IMR-90 (cell line): ENCODE measurements at regions not wholly inside any gene's neighbourhood (a gene's known extent, or its start where the extent isn't known, plus 50 kb on each side); places are given as distances from the start of the nearest gene placed in this dataset.

Experiments used
- BHLHE40 ChIP-seq: fragments of 150-350 bp; IDR thresholded peaks from 2 replicates; pipeline ENCODE4 v1.6.1; 2016; ENCODE audit warnings: mild to moderate bottlenecking, low read depth, low read length
- CEBPB ChIP-seq: IDR thresholded peaks from 2 replicates; pipeline ENCODE4 v1.6.1; 2012; ENCODE audit warnings: low read depth, low read length, improper control_type of control experiment
- CTCF ChIP-seq: conservative IDR thresholded peaks from 2 replicates; pipeline ENCODE4 v1.5.1; 2012; ENCODE audit warnings: mild to moderate bottlenecking, low read depth, low read length, improper control_type of control experiment
- FOS ChIP-seq: fragments of 150-350 bp; IDR thresholded peaks from 2 replicates; pipeline ENCODE4 v1.6.1; 2016; ENCODE audit warnings: low read depth, low read length
- MAFK ChIP-seq: IDR thresholded peaks from 2 replicates; pipeline ENCODE4 v1.6.1; 2012; ENCODE audit warnings: low read depth, low read length, improper control_type of control experiment
- MAZ ChIP-seq: IDR thresholded peaks from 2 replicates; pipeline ENCODE4 v1.6.1; 2012; ENCODE audit warnings: low read depth, mild to moderate bottlenecking, low read length, improper control_type of control experiment, moderate library complexity, borderline replicate concordance
- MXI1 ChIP-seq: IDR thresholded peaks from 2 replicates; pipeline ENCODE4 v1.6.1; 2012; ENCODE audit warnings: low read depth, mild to moderate bottlenecking, low read length, moderate library complexity, borderline replicate concordance
- POLR2A ChIP-seq: IDR thresholded peaks from 2 replicates; pipeline ENCODE4 v1.6.1; 2012; ENCODE audit warnings: mild to moderate bottlenecking, low read depth, low read length
- RAD21 ChIP-seq: IDR thresholded peaks from 2 replicates; pipeline ENCODE4 v1.6.1; 2012; ENCODE audit warnings: low read length, improper control_type of control experiment
- RCOR1 ChIP-seq: IDR thresholded peaks from 2 replicates; pipeline ENCODE4 v1.6.1; 2012; ENCODE audit warnings: mild to moderate bottlenecking, low read length, improper control_type of control experiment; ENCODE audit not compliant: insufficient replicate concordance
- RFX5 ChIP-seq: IDR thresholded peaks from 2 replicates; pipeline ENCODE4 v1.8.0; 2012; ENCODE audit warnings: low read depth, mild to moderate bottlenecking, low read length, moderate library complexity
- SMC3 ChIP-seq: fragments of 150-350 bp; IDR thresholded peaks from 2 replicates; pipeline ENCODE4 v1.6.1; 2016; ENCODE audit warnings: low read depth, mild to moderate bottlenecking, antibody characterized with exemption, low read length, moderate library complexity
- USF2 ChIP-seq: fragments of 150-350 bp; IDR thresholded peaks from 2 replicates; pipeline ENCODE4 v1.6.1; 2017; ENCODE audit warnings: mild to moderate bottlenecking, antibody characterized with exemption, low read length, low read depth
- TF ChIP-seq, protein P1 (sequence below): fragments of 150-350 bp; IDR thresholded peaks from 2 replicates; pipeline ENCODE4 v1.6.1; 2016; ENCODE audit warnings: low read depth, mild to moderate bottlenecking, low read length, moderate library complexity, borderline replicate concordance

- no peak for TF ChIP-seq CTCF
- no peak for TF ChIP-seq POLR2A
- no peak for TF ChIP-seq RCOR1
- no peak for TF ChIP-seq USF2
- TF ChIP-seq, protein P1, sequence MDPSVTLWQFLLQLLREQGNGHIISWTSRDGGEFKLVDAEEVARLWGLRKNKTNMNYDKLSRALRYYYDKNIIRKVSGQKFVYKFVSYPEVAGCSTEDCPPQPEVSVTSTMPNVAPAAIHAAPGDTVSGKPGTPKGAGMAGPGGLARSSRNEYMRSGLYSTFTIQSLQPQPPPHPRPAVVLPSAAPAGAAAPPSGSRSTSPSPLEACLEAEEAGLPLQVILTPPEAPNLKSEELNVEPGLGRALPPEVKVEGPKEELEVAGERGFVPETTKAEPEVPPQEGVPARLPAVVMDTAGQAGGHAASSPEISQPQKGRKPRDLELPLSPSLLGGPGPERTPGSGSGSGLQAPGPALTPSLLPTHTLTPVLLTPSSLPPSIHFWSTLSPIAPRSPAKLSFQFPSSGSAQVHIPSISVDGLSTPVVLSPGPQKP: no peak
- no peak for TF ChIP-seq RFX5
- no peak for TF ChIP-seq MXI1
- TF ChIP-seq RAD21: no peak
- no peak for TF ChIP-seq CEBPB
- TF ChIP-seq BHLHE40: no peak
- no peak for TF ChIP-seq FOS
- TF ChIP-seq SMC3: no peak
- no peak for TF ChIP-seq MAFK
- TF ChIP-seq MAZ: no peak
Measured at GRCh38 chr2:57434441-57434840, 612.2 kb upstream of the VRK2 start.
